Loucy (cell line): ENCODE measurements at regions not wholly inside any gene's neighbourhood (a gene's known extent, or its start where the extent isn't known, plus 50 kb on each side); places are given as distances from the start of the nearest gene placed in this dataset.

ENCODE experiments used
- EZH2phosphoT487 ChIP-seq: fragments of 200-600 bp; IDR thresholded peaks from 2 replicates; pipeline ENCODE4 v1.6.1; 2018; ENCODE audit warnings: antibody characterized with exemption, mild to moderate bottlenecking, moderate library complexity, borderline replicate concordance
- TF ChIP-seq, protein P1 (sequence below): fragments of 200-600 bp; sonication (generic); conservative IDR thresholded peaks from 2 replicates; pipeline ENCODE4 v1.5.1; 2014; ENCODE audit warnings: mild to moderate bottlenecking, antibody characterized with exemption, low read length

DNA sequence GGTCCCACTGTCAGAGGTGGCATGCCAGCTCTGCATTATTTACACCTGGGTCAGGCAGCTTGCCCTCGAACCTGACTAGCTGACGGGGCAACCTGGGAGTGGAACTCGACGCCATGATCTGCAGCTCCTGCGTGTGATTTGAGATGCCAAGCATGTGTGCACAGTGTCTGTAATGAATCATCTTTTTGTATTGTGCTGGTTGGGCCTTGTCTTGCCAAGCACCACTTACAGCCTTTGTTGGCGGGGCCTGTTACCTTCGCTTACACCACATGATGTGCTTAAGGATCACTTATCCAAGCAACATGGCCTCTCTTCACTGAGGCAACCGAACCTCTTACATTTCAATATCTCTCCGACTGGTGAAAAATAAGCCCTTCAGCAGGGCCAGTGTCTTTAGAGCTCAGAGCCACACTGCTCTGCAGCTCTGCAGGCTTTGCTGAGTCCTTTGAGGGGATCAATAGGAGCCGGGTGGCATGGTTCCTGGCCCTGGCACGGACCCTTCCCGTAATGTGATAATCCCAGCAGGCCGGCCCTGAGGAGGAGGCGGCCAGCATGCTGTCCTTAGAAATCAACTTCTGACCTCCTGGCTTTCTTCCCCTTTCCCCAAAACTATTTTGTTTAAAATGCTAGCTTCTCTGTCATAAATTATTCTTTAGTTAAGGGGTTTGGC is 297.7 kb upstream of the CD180 start:
- TF ChIP-seq, protein P1, sequence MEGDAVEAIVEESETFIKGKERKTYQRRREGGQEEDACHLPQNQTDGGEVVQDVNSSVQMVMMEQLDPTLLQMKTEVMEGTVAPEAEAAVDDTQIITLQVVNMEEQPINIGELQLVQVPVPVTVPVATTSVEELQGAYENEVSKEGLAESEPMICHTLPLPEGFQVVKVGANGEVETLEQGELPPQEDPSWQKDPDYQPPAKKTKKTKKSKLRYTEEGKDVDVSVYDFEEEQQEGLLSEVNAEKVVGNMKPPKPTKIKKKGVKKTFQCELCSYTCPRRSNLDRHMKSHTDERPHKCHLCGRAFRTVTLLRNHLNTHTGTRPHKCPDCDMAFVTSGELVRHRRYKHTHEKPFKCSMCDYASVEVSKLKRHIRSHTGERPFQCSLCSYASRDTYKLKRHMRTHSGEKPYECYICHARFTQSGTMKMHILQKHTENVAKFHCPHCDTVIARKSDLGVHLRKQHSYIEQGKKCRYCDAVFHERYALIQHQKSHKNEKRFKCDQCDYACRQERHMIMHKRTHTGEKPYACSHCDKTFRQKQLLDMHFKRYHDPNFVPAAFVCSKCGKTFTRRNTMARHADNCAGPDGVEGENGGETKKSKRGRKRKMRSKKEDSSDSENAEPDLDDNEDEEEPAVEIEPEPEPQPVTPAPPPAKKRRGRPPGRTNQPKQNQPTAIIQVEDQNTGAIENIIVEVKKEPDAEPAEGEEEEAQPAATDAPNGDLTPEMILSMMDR = no peak
- no peak for TF ChIP-seq EZH2phosphoT487
